Vagina (tissue), 2 donors: ENCODE measurements at regions not wholly inside any gene's neighbourhood (a gene's known extent, or its start where the extent isn't known, plus 50 kb on each side); places are given as distances from the start of the nearest gene placed in this dataset.

Experiments used
- CTCF ChIP-seq, 3 experiments: fragments of 450-650 bp in 2 of 3; fragments of 200-600 bp in 1 of 3; sonication (generic) in 1 of 3; IDR thresholded peaks; one replicate each; pipeline ENCODE4 v1.5.1; 2017 to 2019; ENCODE audit warnings: antibody characterized with exemption in 3 of 3, mild to moderate bottlenecking in 2 of 3, moderate library complexity in 2 of 3
- POLR2A ChIP-seq, 2 donors: fragments of 450-650 bp; IDR thresholded peaks; one replicate each; pipeline ENCODE4 v1.6.1; 2017; ENCODE audit warnings: antibody characterized with exemption in 2 of 2, mild to moderate bottlenecking in 2 of 2, moderate library complexity in 2 of 2
- POLR2AphosphoS5 ChIP-seq, 2 donors: sonication (generic); formaldehyde crosslinking; IDR thresholded peaks; one replicate each; pipeline ENCODE4 v1.9.0; 2017; ENCODE audit warnings: antibody characterized with exemption in 2 of 2, mild to moderate bottlenecking in 2 of 2, low read depth in 1 of 2; ENCODE audit not compliant: insufficient read depth in 1 of 2

DNA sequence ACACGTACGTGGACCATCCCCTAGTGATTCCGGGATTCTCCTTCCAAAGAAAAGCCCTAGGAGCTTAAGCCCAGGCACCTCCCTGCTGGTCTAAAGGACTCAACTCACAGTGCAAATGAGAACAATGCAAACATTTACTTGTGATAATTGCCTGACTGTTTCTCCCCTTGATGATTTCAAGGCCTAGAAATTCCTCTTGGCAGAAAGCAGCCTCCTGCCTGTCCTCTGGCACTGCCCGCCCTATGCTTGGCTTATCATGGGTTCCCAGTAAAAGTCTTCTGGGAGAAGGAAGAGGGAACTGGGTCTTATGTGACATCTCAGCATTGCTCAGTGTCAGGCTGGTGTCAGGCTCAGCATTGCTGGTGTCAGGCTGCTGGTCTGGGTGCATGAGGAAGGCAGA, 351.8 kb downstream of the SHANK2 start:
- TF ChIP-seq POLR2A (IDR thresholded peaks at IDR 0.05) (no peak), CTCF (IDR thresholded peaks at IDR 0.05) (no peak), POLR2AphosphoS5 (IDR thresholded peaks at IDR 0.05; ENCODE audit: insufficient read depth in 1 of 2, low read depth in 1 of 2) (no peak)
